ENCODE measurements at regions not wholly inside any gene's neighbourhood (a gene's known extent, or its start where the extent isn't known, plus 50 kb on each side); places are given as distances from the start of the nearest gene placed in this dataset.
"Not testable (repeated sequence)": the region's sequence is repeated elsewhere in the genome, so short reads cannot be mapped to it uniquely, and the experiment has no call there.

DNA sequence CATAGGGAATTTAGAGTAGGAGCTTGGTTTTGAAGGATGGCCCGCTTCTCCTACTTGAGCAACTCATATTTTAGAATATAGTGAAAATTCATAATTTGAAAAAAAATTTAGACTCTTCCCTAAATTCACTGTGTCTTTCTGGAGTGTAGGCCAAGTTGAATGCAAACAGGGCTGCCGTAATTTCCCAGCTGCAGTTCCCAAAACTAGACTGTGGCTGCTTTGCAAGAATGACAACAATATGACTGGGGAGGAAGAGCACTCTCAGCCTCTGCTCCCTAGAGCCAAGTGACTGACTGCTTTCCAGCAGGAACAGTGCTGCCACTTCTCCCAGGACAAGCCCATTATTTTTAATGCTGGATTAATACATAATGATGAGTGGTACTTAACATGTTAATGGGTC is 209.0 kb downstream of the RHOU start:
- no peak overlapping the region for H4K91ac ChIP-seq (ENCODE audit: low read length)
- H3K27me3 ChIP-seq (ENCODE audit: control insufficient read depth in 1 of 2, insufficient read depth in 1 of 2, low read length in 2 of 2), result peaks cover 0 to 4% of the 10 kb centered on the region in 2 experiments
- peaks cover 1% of the 10 kb centered on the region for H3K4me1 ChIP-seq (ENCODE audit: control insufficient read depth, insufficient read depth, low read depth, low read length)
- no peak overlapping the region for H3K4me2 ChIP-seq (ENCODE audit: low read length, poor library complexity, severe bottlenecking)
- no peaks in the 10 kb centered on the region for H3K79me1 ChIP-seq (replicated peaks; ENCODE audit: low read length, poor library complexity, severe bottlenecking)
- H3K14ac ChIP-seq (ENCODE audit: low read length in 2 of 2), result no peak overlapping the region
- no peak overlapping the region for H3K27ac ChIP-seq (ENCODE audit: low read length, poor library complexity, severe bottlenecking)
- no peak overlapping the region for H3K18ac ChIP-seq (ENCODE audit: low read depth in 1 of 2, low read length in 2 of 2)
- 80% methylated on average over 1 of the region's 2 CpGs for WGBS
- no peak overlapping the region for H2BK12ac ChIP-seq (ENCODE audit: low read length in 2 of 2)
- no peak overlapping the region for H3K4me3 ChIP-seq (ENCODE audit: insufficient read depth in 1 of 2, low read depth in 1 of 2, low read length in 2 of 2)
- H4K8ac ChIP-seq (ENCODE audit: low read length), result no peak overlapping the region
- H3K9ac ChIP-seq (ENCODE audit: low read length), result no peak overlapping the region
- H3K23ac ChIP-seq (ENCODE audit: low read length in 2 of 2), result no peak overlapping the region
- no peak overlapping the region for H2AK5ac ChIP-seq (ENCODE audit: low read length, severe bottlenecking)
- H2BK15ac ChIP-seq (ENCODE audit: low read depth, poor library complexity, severe bottlenecking), result no peak overlapping the region
- H2AFZ ChIP-seq (ENCODE audit: low read depth, low read length), result no peak overlapping the region
- H3K36me3 ChIP-seq (ENCODE audit: control insufficient read depth in 1 of 2, insufficient read depth in 2 of 2, low read depth in 1 of 2, low read length in 2 of 2), result no peaks in the 10 kb centered on the region
- H3K4ac ChIP-seq (ENCODE audit: low read depth in 1 of 2, low read length in 2 of 2), result no peak overlapping the region
- no peak overlapping the region for H2BK120ac ChIP-seq (ENCODE audit: low read depth, low read length)
- H2BK5ac ChIP-seq (ENCODE audit: low read depth, low read length, poor library complexity, severe bottlenecking), result no peak overlapping the region
- no peaks in the 10 kb centered on the region for H3K9me3 ChIP-seq (ENCODE audit: control insufficient read depth, low read length)
- no peak for DNase-seq

- Histone ChIP-seq H3K23ac (ENCODE audit: low read length in 2 of 2) (no peak overlapping the region), H3K27me3 (ENCODE audit: control insufficient read depth in 1 of 2, insufficient read depth in 1 of 2, low read length in 2 of 2) (no peaks in the 10 kb centered on the region), H2AK5ac (ENCODE audit: low read length, severe bottlenecking) (no peak overlapping the region), H3K36me3 (ENCODE audit: control insufficient read depth in 1 of 2, insufficient read depth in 2 of 2, low read depth in 1 of 2, low read length in 2 of 2) (no peaks in the 10 kb centered on the region), H3K79me1 (replicated peaks; ENCODE audit: low read length, poor library complexity, severe bottlenecking) (no peaks in the 10 kb centered on the region), H2BK5ac (ENCODE audit: low read depth, low read length, poor library complexity, severe bottlenecking) (no peak overlapping the region), H2AFZ (ENCODE audit: low read depth, low read length) (no peak overlapping the region), H4K91ac (ENCODE audit: low read length) (no peak overlapping the region), H3K4me3 (ENCODE audit: insufficient read depth in 1 of 2, low read depth in 1 of 2, low read length in 2 of 2) (no peak overlapping the region), H3K4ac (ENCODE audit: low read depth in 1 of 2, low read length in 2 of 2) (peak overlapping the region in 1 of 2 experiments; percentile 24), H3K14ac (ENCODE audit: low read length in 2 of 2) (no peak overlapping the region), H2BK12ac (ENCODE audit: low read length in 2 of 2) (peak overlapping the region; percentile 38 to 63), H4K8ac (ENCODE audit: low read length) (no peak overlapping the region), H3K18ac (ENCODE audit: low read depth in 1 of 2, low read length in 2 of 2) (peak overlapping the region in 1 of 2 experiments; percentile 16), H3K4me1 (ENCODE audit: control insufficient read depth, insufficient read depth, low read depth, low read length) (peaks cover 1% of the 10 kb centered on the region), H2BK120ac (ENCODE audit: low read depth, low read length) (no peak overlapping the region), H3K9me3 (ENCODE audit: control insufficient read depth, low read length) (no peaks in the 10 kb centered on the region), H3K9ac (ENCODE audit: low read length) (no peak overlapping the region), H3K4me2 (ENCODE audit: low read length, poor library complexity, severe bottlenecking) (no peak overlapping the region), H3K27ac (ENCODE audit: low read length, poor library complexity, severe bottlenecking) (no peak overlapping the region), H2BK15ac (ENCODE audit: low read depth, poor library complexity, severe bottlenecking) (no peak overlapping the region)
- DNase-seq, result peak; percentile 54
- WGBS, result 73% methylated on average over 5 of the region's 5 CpGs
Measured at GRCh38 chr1:228944935-228945371, 209.7 kb downstream of the RHOU start.

- no peak overlapping the region for H3K23ac ChIP-seq (ENCODE audit: low read length in 2 of 2)
- 94% methylated on average over 3 of the region's 3 CpGs for WGBS
Measured at GRCh38 chr1:228945885-228946284, 210.6 kb downstream of the RHOU start.

GRCh38 chr1:228949617-228950016 is 214.3 kb downstream of the RHOU start:
- not testable (repeated sequence) for H2BK5ac ChIP-seq (ENCODE audit: low read depth, low read length, poor library complexity, severe bottlenecking); H3K4me2 ChIP-seq (ENCODE audit: low read length, poor library complexity, severe bottlenecking); H3K18ac ChIP-seq (ENCODE audit: low read depth in 1 of 2, low read length in 2 of 2); H3K4me3 ChIP-seq (ENCODE audit: insufficient read depth in 1 of 2, low read depth in 1 of 2, low read length in 2 of 2); H2BK15ac ChIP-seq (ENCODE audit: low read depth, poor library complexity, severe bottlenecking); H2BK12ac ChIP-seq (ENCODE audit: low read length in 2 of 2); H4K8ac ChIP-seq (ENCODE audit: low read length); DNase-seq; H2BK120ac ChIP-seq (ENCODE audit: low read depth, low read length); H3K14ac ChIP-seq (ENCODE audit: low read length in 2 of 2); H2AK5ac ChIP-seq (ENCODE audit: low read length, severe bottlenecking); H3K9ac ChIP-seq (ENCODE audit: low read length); H3K27me3 ChIP-seq (ENCODE audit: control insufficient read depth in 1 of 2, insufficient read depth in 1 of 2, low read length in 2 of 2); H2AFZ ChIP-seq (ENCODE audit: low read depth, low read length); H3K23ac ChIP-seq (ENCODE audit: low read length in 2 of 2); H3K4ac ChIP-seq (ENCODE audit: low read depth in 1 of 2, low read length in 2 of 2); H3K79me1 ChIP-seq (replicated peaks; ENCODE audit: low read length, poor library complexity, severe bottlenecking); H3K27ac ChIP-seq (ENCODE audit: low read length, poor library complexity, severe bottlenecking); H4K91ac ChIP-seq (ENCODE audit: low read length); H3K9me3 ChIP-seq (ENCODE audit: control insufficient read depth, low read length); H3K4me1 ChIP-seq (ENCODE audit: control insufficient read depth, insufficient read depth, low read depth, low read length); H3K36me3 ChIP-seq (ENCODE audit: control insufficient read depth in 1 of 2, insufficient read depth in 2 of 2, low read depth in 1 of 2, low read length in 2 of 2)
- WGBS, result 85% methylated on average over 9 of the region's 9 CpGs

More at GRCh38 chr1:228945885-228946284, 210.6 kb downstream of the RHOU start:
- H3K18ac ChIP-seq (ENCODE audit: low read depth in 1 of 2, low read length in 2 of 2), result no peak overlapping the region
- no peak overlapping the region for H2BK15ac ChIP-seq (ENCODE audit: low read depth, poor library complexity, severe bottlenecking)
- no peak overlapping the region for H3K4ac ChIP-seq (ENCODE audit: low read depth in 1 of 2, low read length in 2 of 2)
- no peak overlapping the region for H2AFZ ChIP-seq (ENCODE audit: low read depth, low read length)
- H3K14ac ChIP-seq (ENCODE audit: low read length in 2 of 2), result no peak overlapping the region
- peaks cover 1% of the 10 kb centered on the region for H3K4me1 ChIP-seq (ENCODE audit: control insufficient read depth, insufficient read depth, low read depth, low read length)
- no peak for DNase-seq
- H3K27me3 ChIP-seq (ENCODE audit: control insufficient read depth in 1 of 2, insufficient read depth in 1 of 2, low read length in 2 of 2), result no peaks in the 10 kb centered on the region
- no peak overlapping the region for H3K27ac ChIP-seq (ENCODE audit: low read length, poor library complexity, severe bottlenecking)
- H3K9ac ChIP-seq (ENCODE audit: low read length), result no peak overlapping the region
- H3K79me1 ChIP-seq (replicated peaks; ENCODE audit: low read length, poor library complexity, severe bottlenecking), result no peaks in the 10 kb centered on the region
- H2BK120ac ChIP-seq (ENCODE audit: low read depth, low read length), result no peak overlapping the region
- no peak overlapping the region for H4K8ac ChIP-seq (ENCODE audit: low read length)
- H3K4me2 ChIP-seq (ENCODE audit: low read length, poor library complexity, severe bottlenecking), result no peak overlapping the region
- H3K9me3 ChIP-seq (ENCODE audit: control insufficient read depth, low read length), result no peaks in the 10 kb centered on the region
- no peak overlapping the region for H3K4me3 ChIP-seq (ENCODE audit: insufficient read depth in 1 of 2, low read depth in 1 of 2, low read length in 2 of 2)
- no peak overlapping the region for H2BK12ac ChIP-seq (ENCODE audit: low read length in 2 of 2)
- no peaks in the 10 kb centered on the region for H3K36me3 ChIP-seq (ENCODE audit: control insufficient read depth in 1 of 2, insufficient read depth in 2 of 2, low read depth in 1 of 2, low read length in 2 of 2)
- no peak overlapping the region for H2BK5ac ChIP-seq (ENCODE audit: low read depth, low read length, poor library complexity, severe bottlenecking)
- no peak overlapping the region for H2AK5ac ChIP-seq (ENCODE audit: low read length, severe bottlenecking)
- no peak overlapping the region for H4K91ac ChIP-seq (ENCODE audit: low read length)
